ENCODE measurements at regions not wholly inside any gene's neighbourhood (a gene's known extent, or its start where the extent isn't known, plus 50 kb on each side); places are given as distances from the start of the nearest gene placed in this dataset.
"Not testable (repeated sequence)": the region's sequence is repeated elsewhere in the genome, so short reads cannot be mapped to it uniquely, and the experiment has no call there.

DNA sequence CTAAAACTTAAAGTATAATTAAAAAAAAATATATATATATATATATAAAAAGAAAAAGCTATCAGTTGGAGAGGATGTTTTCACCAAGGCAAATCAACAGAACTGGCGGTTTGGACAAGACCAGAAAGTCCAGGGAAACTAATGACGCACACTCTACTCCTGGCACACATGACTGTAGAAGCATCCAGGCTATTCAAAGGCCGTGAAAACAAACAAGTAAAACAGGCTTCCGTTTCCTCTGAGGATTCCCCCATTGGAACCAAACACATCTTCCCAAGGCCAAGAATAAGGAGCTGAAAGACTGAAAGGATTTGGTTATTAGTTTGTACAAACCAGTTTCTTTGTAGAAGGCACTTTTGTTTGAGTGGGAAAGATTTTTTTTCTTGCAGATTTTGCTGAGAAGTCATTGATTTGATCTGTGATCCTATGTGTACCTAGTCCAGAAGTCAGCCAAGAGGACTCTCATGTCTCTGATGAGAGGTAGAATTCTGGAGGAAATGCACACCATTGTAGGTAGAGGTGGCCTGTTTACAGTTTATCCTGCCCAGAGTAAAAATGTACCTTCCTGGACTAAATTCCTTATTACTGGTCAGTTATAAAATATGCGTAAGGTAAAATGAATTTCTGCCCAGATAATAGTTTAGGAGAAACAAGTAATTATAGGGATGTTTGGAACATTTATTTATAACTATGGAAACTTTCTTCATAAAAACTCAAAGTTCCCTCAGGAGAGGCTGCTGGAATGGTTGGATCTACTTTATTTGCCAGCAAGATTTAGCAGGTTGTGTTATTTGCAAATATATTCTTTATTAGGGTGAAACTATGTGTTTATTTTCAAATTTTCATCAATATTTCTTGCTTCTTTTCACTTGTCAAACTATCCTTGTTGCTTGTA, 66.5 kb downstream of the DMP1 start:
- DNase-seq (ENCODE audit: low read depth): no peak
- no peak for TF ChIP-seq CTCF (IDR thresholded peaks at IDR 0.05; ENCODE audit: control insufficient read depth, insufficient read depth, low read depth, low read length, missing control alignments)
- no peak overlapping the region for H3K4me3 ChIP-seq (ENCODE audit: control insufficient read depth, low read depth, low read length)

DNA sequence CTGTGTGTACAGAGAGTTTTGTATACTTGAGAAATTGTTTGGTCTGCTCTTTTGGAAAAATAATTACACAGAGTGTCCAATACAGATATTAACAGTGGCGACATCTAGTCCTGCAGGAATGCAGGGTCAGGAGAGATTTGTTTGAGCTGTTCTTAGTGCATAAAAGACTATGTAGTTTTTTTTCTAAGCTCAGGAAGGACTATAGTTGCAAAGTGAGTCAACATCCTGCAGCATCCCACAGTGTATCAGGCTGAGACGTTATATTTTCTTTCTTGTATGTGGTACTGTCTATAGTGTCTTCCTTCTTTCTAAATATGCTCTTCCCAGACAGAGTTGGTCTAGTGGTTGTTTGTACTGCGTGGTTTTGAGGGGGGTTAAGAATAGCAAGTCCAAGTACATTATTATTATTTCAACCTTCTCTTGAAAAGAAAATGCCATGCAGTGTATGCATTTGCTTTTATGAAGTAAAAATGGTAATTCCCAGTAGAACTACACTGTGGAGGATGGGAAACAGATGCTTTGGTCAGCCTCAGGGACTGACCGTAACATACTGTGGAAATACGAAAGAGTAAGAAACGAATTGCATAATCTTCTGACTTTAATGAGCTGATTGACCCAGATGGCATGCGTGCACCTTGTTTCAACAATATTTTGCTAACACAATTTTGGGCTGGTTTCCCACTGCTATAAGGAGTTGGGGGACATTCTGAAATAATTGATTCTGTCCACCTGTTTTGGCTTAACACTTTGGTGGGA, 67.4 kb downstream of the DMP1 start:
- no peak for TF ChIP-seq CTCF (IDR thresholded peaks at IDR 0.05; ENCODE audit: control insufficient read depth, insufficient read depth, low read depth, low read length, missing control alignments)
- DNase-seq (ENCODE audit: low read depth): no peak

GRCh38 chr4:87718217-87718835, 68.2 kb downstream of the DMP1 start:
- no peak for DNase-seq (ENCODE audit: low read depth)
- no peak overlapping the region for H3K4me3 ChIP-seq (ENCODE audit: control insufficient read depth, low read depth, low read length)
- TF ChIP-seq CTCF (IDR thresholded peaks at IDR 0.05; ENCODE audit: control insufficient read depth, insufficient read depth, low read depth, low read length, missing control alignments): no peak

More for the DNA sequence above, 67.4 kb downstream of the DMP1 start:
- H3K4me3 ChIP-seq (ENCODE audit: control insufficient read depth, low read depth, low read length): no peak overlapping the region

DNA sequence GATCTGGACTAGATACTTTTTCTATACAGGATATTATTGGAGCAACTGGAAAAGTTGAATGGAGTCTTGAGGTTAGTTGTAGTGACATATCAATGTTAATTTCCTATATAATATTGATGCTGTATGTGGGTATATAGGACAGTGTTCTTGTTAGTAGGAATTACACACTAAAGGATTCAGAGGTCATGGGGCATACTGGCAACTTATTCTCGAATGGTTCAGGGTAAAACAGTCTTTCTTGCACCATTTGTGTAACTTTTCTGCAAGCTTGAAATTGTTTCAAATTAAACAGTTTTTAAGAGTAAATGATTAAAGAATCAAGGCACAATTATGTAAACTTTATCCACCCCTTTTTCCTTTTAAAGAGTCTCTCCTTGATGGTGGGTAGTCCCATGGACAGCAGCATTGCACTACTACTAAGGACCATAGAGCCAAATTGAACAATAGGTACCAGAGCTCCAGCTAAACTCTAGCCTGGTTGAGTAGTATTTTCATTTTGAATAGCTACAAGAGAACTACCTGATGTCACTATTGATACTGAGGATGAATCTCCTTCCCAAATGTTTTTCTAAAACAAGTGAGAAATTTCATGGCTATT, 70.1 kb downstream of the DMP1 start:
- no peak for TF ChIP-seq CTCF (IDR thresholded peaks at IDR 0.05; ENCODE audit: control insufficient read depth, insufficient read depth, low read depth, low read length, missing control alignments)
- no peak for DNase-seq (ENCODE audit: low read depth)
- H3K4me3 ChIP-seq (ENCODE audit: control insufficient read depth, low read depth, low read length): no peak overlapping the region

GRCh38 chr4:87725287-87725686, 74.1 kb upstream of the IBSP start:
- H3K4me3 ChIP-seq (ENCODE audit: control insufficient read depth, low read depth, low read length); DNase-seq (ENCODE audit: low read depth): not testable (repeated sequence)

GRCh38 chr4:87732033-87732765, 67.2 kb upstream of the IBSP start:
- DNase-seq (ENCODE audit: low read depth): peak; percentile 13
- H3K4me3 ChIP-seq (ENCODE audit: control insufficient read depth, low read depth, low read length): no peak overlapping the region
- no peak for TF ChIP-seq CTCF (IDR thresholded peaks at IDR 0.05; ENCODE audit: control insufficient read depth, insufficient read depth, low read depth, low read length, missing control alignments)
